Stomach (tissue), 8 donors: ENCODE measurements at regions not wholly inside any gene's neighbourhood (a gene's known extent, or its start where the extent isn't known, plus 50 kb on each side); places are given as distances from the start of the nearest gene placed in this dataset.
"Not testable (repeated sequence)": the region's sequence is repeated elsewhere in the genome, so short reads cannot be mapped to it uniquely, and the experiment has no call there.

Experiments used
- DNase-seq, 2 donors: peaks; one replicate each; pipeline versions ENCODE4 v3.0.0 to v3.0.0-alpha.2; 2013 to 2019
- H3K27ac ChIP-seq, 5 donors: fragments of 200-600 bp in 4 of 5; sonication (generic) in 4 of 5; one replicate each; pipeline ENCODE4 v1.5.1; 2013 to 2019; ENCODE audit warnings: mild to moderate bottlenecking in 1 of 5, moderate library complexity in 1 of 5
- H3K27me3 ChIP-seq, 3 donors: fragments of 200-600 bp; sonication (generic); one replicate each; pipeline ENCODE4 v1.5.1; 2017 to 2019; ENCODE audit warnings: mixed run types in 1 of 3
- H3K36me3 ChIP-seq, 4 donors: fragments of 200-600 bp; sonication (generic); 1 replicate in 3 of 4; 2 replicates in 1 of 4; pipeline ENCODE4 v1.5.1; 2016 to 2019
- H3K4me1 ChIP-seq, 4 donors: fragments of 200-600 bp; sonication (generic); one replicate each; pipeline ENCODE4 v1.5.1; 2016 to 2019
- H3K4me3 ChIP-seq, 4 donors: fragments of 200-600 bp; sonication (generic) in 3 of 4; one replicate each; pipeline ENCODE4 v1.5.1; 2016 to 2019; ENCODE audit warnings: mild to moderate bottlenecking in 1 of 4
- H3K9me3 ChIP-seq, 4 donors: fragments of 200-600 bp; sonication (generic); one replicate each; pipeline ENCODE4 v1.5.1; 2016 to 2019
- EP300 ChIP-seq: sonication (generic); formaldehyde crosslinking; IDR thresholded peaks from one replicate; pipeline ENCODE4 v1.6.1; 2017; ENCODE audit warnings: antibody characterized with exemption
- POLR2A ChIP-seq, 4 donors: fragments of 450-650 bp; IDR thresholded peaks; one replicate each; pipeline ENCODE4 v1.6.1; 2016; ENCODE audit warnings: antibody characterized with exemption in 4 of 4, control low read depth in 2 of 4, mild to moderate bottlenecking in 1 of 4, moderate library complexity in 1 of 4
- POLR2AphosphoS5 ChIP-seq, 3 donors: sonication (generic); formaldehyde crosslinking; IDR thresholded peaks; one replicate each; pipeline ENCODE4 v1.6.1; 2016; ENCODE audit warnings: antibody characterized with exemption in 3 of 3
- WGBS, 5 donors: extraction: QIAGEN DNeasy Blood & Tissue Kit in 3 of 5; methylation state at CpG; one replicate each; pipeline versions ENCODE4 v1.1.5 to v1.1.7; 2013 to 2018; 5-methylcytosine and 5-hydroxymethylcytosine counted together
- intact Hi-C: fragments of 100-400 bp; cut with DNase I; formaldehyde crosslinking; loops from one replicate; pipeline ENCODE4 v1.15.1; 2023; ENCODE audit warnings: low total_unique reads
- TF ChIP-seq, protein P1 (sequence below), 7 experiments: fragments of 450-650 bp in 4 of 7; fragments of 200-600 bp in 3 of 7; sonication (generic) in 3 of 7; IDR thresholded peaks; one replicate each; pipeline ENCODE4 v1.5.1; 2016 to 2019; ENCODE audit warnings: antibody characterized with exemption in 7 of 7, control low read depth in 2 of 7, mild to moderate bottlenecking in 1 of 7
- donor health status: healthy with polysubstance abuse.
- donor health status: Bipolar disorder and iron deficiency.
- donor health status: healthy.

DNA sequence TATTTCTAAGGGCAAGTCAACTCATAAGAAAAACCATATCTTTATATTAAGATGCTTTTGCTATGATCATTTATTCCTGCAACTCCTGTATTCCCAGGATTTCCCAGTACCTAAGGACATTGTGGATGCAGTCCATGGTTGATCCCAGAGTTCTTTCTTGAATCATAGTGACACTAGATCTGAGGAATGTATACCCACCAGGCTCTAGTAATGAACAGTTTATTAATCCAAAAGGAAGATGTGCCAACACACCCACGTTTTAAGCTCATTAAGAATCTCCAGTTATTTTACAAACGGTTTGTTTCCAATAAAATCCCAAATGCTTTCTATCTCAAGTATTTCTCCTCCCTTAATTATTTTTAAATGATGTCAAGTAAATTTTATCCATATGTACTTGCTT is 210.8 kb upstream of the ZEB2 start:
- 42 to 57% (median 46%) methylated on average over 2 of the region's 2 CpGs for WGBS, 5 donors

DNA sequence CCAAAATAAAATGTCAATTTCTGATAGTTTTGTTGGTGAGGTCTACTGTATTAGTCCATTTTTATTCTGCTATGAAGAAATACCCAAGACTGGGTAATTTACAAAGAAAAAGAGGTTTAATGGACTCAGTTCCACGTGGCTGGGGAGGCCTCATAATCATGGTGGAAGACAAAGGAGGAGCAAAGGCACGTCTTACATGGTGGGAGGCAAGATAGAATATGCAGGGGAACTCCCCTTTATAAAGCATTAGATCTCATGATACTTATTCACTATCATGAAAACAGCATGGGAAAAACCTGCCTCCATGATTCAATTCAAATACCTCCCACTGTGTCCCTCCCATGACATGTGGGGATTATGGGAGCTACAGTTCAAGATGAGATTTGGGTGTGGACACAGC is 204.5 kb upstream of the ZEB2 start:
- H3K9me3 ChIP-seq, H3K27ac ChIP-seq, H3K36me3 ChIP-seq, DNase-seq, H3K4me1 ChIP-seq, H3K4me3 ChIP-seq, H3K27me3 ChIP-seq, intact Hi-C loops: not testable (repeated sequence)
- 58 to 69% (median 66%) methylated on average over 2 of the region's 2 CpGs for WGBS, 5 donors

More for the DNA sequence above, 210.8 kb upstream of the ZEB2 start:
- no peaks in the 10 kb centered on the region for H3K27me3 ChIP-seq
- intact Hi-C loops = no loop called here
- no peak overlapping the region for H3K4me3 ChIP-seq
- H3K9me3 ChIP-seq = peaks cover 0 to 7% (median 0%) of the 10 kb centered on the region in 4 donors
- H3K27ac ChIP-seq = no peak overlapping the region
- TF ChIP-seq EP300 (no peak), POLR2A (IDR thresholded peaks at IDR 0.05) (no peak), POLR2AphosphoS5 (IDR thresholded peaks at IDR 0.05) (no peak)
- TF ChIP-seq, protein P1, sequence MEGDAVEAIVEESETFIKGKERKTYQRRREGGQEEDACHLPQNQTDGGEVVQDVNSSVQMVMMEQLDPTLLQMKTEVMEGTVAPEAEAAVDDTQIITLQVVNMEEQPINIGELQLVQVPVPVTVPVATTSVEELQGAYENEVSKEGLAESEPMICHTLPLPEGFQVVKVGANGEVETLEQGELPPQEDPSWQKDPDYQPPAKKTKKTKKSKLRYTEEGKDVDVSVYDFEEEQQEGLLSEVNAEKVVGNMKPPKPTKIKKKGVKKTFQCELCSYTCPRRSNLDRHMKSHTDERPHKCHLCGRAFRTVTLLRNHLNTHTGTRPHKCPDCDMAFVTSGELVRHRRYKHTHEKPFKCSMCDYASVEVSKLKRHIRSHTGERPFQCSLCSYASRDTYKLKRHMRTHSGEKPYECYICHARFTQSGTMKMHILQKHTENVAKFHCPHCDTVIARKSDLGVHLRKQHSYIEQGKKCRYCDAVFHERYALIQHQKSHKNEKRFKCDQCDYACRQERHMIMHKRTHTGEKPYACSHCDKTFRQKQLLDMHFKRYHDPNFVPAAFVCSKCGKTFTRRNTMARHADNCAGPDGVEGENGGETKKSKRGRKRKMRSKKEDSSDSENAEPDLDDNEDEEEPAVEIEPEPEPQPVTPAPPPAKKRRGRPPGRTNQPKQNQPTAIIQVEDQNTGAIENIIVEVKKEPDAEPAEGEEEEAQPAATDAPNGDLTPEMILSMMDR (IDR thresholded peaks at IDR 0.05) = no peak
- no peaks in the 10 kb centered on the region for H3K36me3 ChIP-seq
- H3K4me1 ChIP-seq = no peaks in the 10 kb centered on the region
- DNase-seq = no peak

DNA sequence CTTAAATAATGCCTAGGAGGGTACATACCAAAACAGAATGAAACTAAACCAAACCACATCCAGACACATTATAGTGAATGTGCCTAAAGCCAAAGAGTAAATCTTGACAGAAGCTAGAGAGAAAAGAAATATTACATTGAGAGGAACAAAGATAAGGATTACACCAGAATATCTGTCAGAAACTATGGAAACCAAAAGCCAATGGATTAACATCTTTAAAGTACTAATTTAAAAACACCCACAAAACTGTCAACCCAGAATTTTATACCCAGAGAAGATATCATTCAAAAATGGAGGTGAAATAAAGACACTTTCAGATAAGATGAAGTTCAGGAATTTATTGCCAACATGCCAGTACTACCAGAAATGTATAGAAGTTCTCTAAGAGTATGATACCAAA is 198.5 kb upstream of the ZEB2 start:
- Histone ChIP-seq H3K9me3 (peaks cover 0 to 17% (median 8%) of the 10 kb centered on the region in 4 donors), H3K27ac (no peak overlapping the region), H3K4me3 (no peak overlapping the region), H3K27me3 (no peaks in the 10 kb centered on the region), H3K4me1 (no peaks in the 10 kb centered on the region), H3K36me3 (no peaks in the 10 kb centered on the region)
- no peak for TF ChIP-seq POLR2AphosphoS5 (IDR thresholded peaks at IDR 0.05)
- TF ChIP-seq, protein P1 (IDR thresholded peaks at IDR 0.05) = no peak
- intact Hi-C loops = no loop called here
- no peak for DNase-seq

DNA sequence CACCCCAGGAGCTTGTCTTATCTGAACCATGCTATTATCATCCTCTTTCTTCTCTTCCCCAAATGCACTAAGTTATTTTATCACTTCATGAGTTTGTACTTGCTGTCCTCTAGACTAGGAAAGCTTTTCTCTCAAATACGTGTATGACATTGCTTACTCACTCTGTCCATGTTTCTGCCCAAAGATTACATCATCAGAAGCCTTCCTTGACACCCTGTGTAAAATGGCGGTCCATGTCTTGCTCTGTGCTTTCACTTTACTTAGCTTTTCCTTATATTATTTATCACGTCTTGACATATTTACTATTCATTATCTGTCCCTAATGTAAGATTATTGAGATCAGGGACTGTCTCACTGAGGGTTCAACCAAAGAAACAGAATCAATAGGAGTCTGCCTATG is 196.1 kb upstream of the ZEB2 start:
- no peak overlapping the region for H3K4me3 ChIP-seq
- peaks cover 0 to 17% (median 8%) of the 10 kb centered on the region in 4 donors for H3K9me3 ChIP-seq
- no peaks in the 10 kb centered on the region for H3K36me3 ChIP-seq
- TF ChIP-seq POLR2AphosphoS5 (IDR thresholded peaks at IDR 0.05) = no peak
- no peak for TF ChIP-seq POLR2A (IDR thresholded peaks at IDR 0.05)
- TF ChIP-seq EP300 = no peak
- TF ChIP-seq, protein P1 (IDR thresholded peaks at IDR 0.05) = no peak
- H3K4me1 ChIP-seq = no peaks in the 10 kb centered on the region
- no peak for DNase-seq
- WGBS, 5 donors = 75 to 84% (median 83%) methylated on average over 3 of the region's 3 CpGs
- intact Hi-C loops = no loop called here
- no peaks in the 10 kb centered on the region for H3K27me3 ChIP-seq
- H3K27ac ChIP-seq = no peak overlapping the region

DNA sequence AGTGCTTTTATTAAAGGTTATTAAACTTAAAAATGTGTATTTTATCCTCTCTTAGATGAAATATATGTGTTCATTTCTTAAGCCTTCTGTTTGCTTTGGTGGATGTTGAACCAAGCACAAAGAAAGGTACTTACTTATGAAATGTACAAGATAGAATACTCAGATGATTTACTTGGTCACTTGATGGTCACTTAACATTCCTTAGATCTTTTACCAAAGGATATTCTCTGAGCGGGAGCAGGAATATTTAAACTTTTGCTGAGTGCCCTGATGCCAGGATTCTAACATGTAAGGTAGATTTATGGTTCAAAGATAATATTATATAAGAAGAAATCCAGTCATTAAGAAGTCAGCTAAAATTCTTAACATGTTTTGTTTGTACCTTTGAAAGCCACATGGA is 193.5 kb upstream of the ZEB2 start:
- Histone ChIP-seq H3K27me3 (no peaks in the 10 kb centered on the region), H3K4me3 (no peak overlapping the region), H3K9me3 (peaks cover 0 to 13% (median 6%) of the 10 kb centered on the region in 4 donors), H3K36me3 (no peaks in the 10 kb centered on the region), H3K27ac (no peak overlapping the region), H3K4me1 (no peaks in the 10 kb centered on the region)
- intact Hi-C loops = no loop called here
- TF ChIP-seq POLR2A (IDR thresholded peaks at IDR 0.05) (no peak), EP300 (no peak), POLR2AphosphoS5 (IDR thresholded peaks at IDR 0.05) (no peak)
- TF ChIP-seq, protein P1 (IDR thresholded peaks at IDR 0.05) = no peak
- no peak for DNase-seq
- 73 to 90% (median 79%) methylated on average over 1 of the region's 1 CpG for WGBS, 5 donors
